H1 (cell line): ENCODE measurements at regions not wholly inside any gene's neighbourhood (a gene's known extent, or its start where the extent isn't known, plus 50 kb on each side); places are given as distances from the start of the nearest gene placed in this dataset.

ENCODE experiments used
- CTCF ChIA-PET: fragments of 300-600 bp; sonication (Branson Sonifier 250); formaldehyde crosslinking; loops from one replicate; lab custom pipeline; 2021; ENCODE audit not compliant: partially characterized antibody; lab: Charles Lee
- POLR2A ChIA-PET: fragments of 300-600 bp; sonication (Branson Sonifier 250); formaldehyde crosslinking; loops from one replicate; lab custom pipeline; 2021; ENCODE audit warnings: inconsistent platforms; ENCODE audit not compliant: partially characterized antibody; lab: Charles Lee
- DNase-seq, 2 experiments: peaks; one replicate each; pipeline versions ENCODE4 v3.0.0 to v3.0.0-alpha.2; 2010 to 2022; ENCODE audit warnings: low spot score in 2 of 2, low read depth in 1 of 2, mixed read lengths in 1 of 2
- FAIRE-seq: peaks from 2 replicates; lab custom pipeline; 2011; peaks lifted over from hg19 to GRCh38; lab: Jason Lieb, UNC
- H2AFZ ChIP-seq: 2 replicates; pipeline ENCODE4 v1.8.1; 2012; ENCODE audit warnings: low read length, inconsistent platforms
- H2AK5ac ChIP-seq: 2 replicates; pipeline ENCODE4 v1.6.1; 2013; ENCODE audit warnings: low read depth, low read length
- H2BK120ac ChIP-seq: replicated peaks from 2 replicates; pipeline ENCODE3; 2013; ENCODE audit warnings: low read depth, low read length, inconsistent platforms
- H2BK12ac ChIP-seq: 2 replicates; pipeline ENCODE4 v1.6.1; 2013; ENCODE audit warnings: low read depth, low read length
- H2BK15ac ChIP-seq: 2 replicates; pipeline ENCODE4 v1.6.1; 2013; ENCODE audit warnings: low read length
- H2BK20ac ChIP-seq: 2 replicates; pipeline ENCODE4 v1.6.1; 2013; ENCODE audit warnings: low read length
- H2BK5ac ChIP-seq: 2 replicates; pipeline ENCODE4 v1.6.1; 2013; ENCODE audit warnings: low read depth, low read length
- H3K14ac ChIP-seq: 2 replicates; pipeline ENCODE4 v1.6.1; 2013; ENCODE audit warnings: inconsistent platforms; ENCODE audit not compliant: insufficient read length
- H3K18ac ChIP-seq: 2 replicates; pipeline ENCODE4 v1.6.1; 2013; ENCODE audit warnings: low read length; ENCODE audit errors: extremely low read depth
- H3K23ac ChIP-seq: 2 replicates; pipeline ENCODE4 v1.6.1; 2013; ENCODE audit warnings: inconsistent platforms; ENCODE audit not compliant: insufficient read length
- H3K23me2 ChIP-seq: 2 replicates; pipeline ENCODE4 v1.6.1; 2013; ENCODE audit warnings: low read depth, low read length
- H3K27ac ChIP-seq: 2 replicates; pipeline ENCODE4 v1.6.1; 2011; ENCODE audit warnings: low read depth, low read length, inconsistent platforms
- H3K27me3 ChIP-seq, 4 experiments: replicated peaks in 1 of 4; 1 replicate in 1 of 4; 2 replicates in 3 of 4; pipeline versions ENCODE4 v1.6.1 to v1.8.1; 2011 to 2013; ENCODE audit warnings: low read length in 3 of 4, mild to moderate bottlenecking in 3 of 4, inconsistent platforms in 2 of 4, mixed read lengths in 2 of 4, moderate library complexity in 1 of 4; ENCODE audit not compliant: control insufficient read depth in 3 of 4, insufficient read depth in 3 of 4; ENCODE audit errors: extremely low read depth in 1 of 4
- H3K36me3 ChIP-seq, 4 experiments: 2 replicates each; pipeline versions ENCODE4 v1.6.1 to v1.8.1; 2011 to 2013; ENCODE audit warnings: mild to moderate bottlenecking in 4 of 4, low read length in 3 of 4, moderate library complexity in 2 of 4, control low read depth in 1 of 4, inconsistent platforms in 1 of 4; ENCODE audit not compliant: insufficient read depth in 4 of 4, control insufficient read depth in 2 of 4
- H3K4ac ChIP-seq: replicated peaks from 2 replicates; pipeline ENCODE3; 2013; ENCODE audit warnings: low read length, low read depth, mixed read lengths, inconsistent platforms; ENCODE audit not compliant: insufficient read length
- H3K4me1 ChIP-seq, 4 experiments: replicated peaks in 1 of 4; 1 replicate in 1 of 4; 2 replicates in 3 of 4; pipeline versions ENCODE4 v1.6.1 to v1.8.1; 2011 to 2013; ENCODE audit warnings: low read length in 3 of 4, inconsistent platforms in 2 of 4, mixed read lengths in 1 of 4; ENCODE audit not compliant: insufficient read depth in 4 of 4, control insufficient read depth in 3 of 4
- H3K4me2 ChIP-seq, 2 experiments: 2 replicates each; pipeline versions ENCODE4 v1.6.1 to v1.8.1; 2011 to 2013; ENCODE audit warnings: low read depth in 2 of 2, low read length in 2 of 2, control low read depth in 1 of 2, inconsistent platforms in 1 of 2, mild to moderate bottlenecking in 1 of 2; ENCODE audit not compliant: insufficient read depth in 1 of 2
- H3K4me3 ChIP-seq, 4 experiments: fragments of 200-600, 300-600 bp in 1 of 4; sonication (generic), shearing (Covaris generic), sonication (Bioruptor Twin) in 1 of 4; 2 replicates each; pipeline versions ENCODE4 v1.5.1 to v1.8.1; 2011 to 2016; ENCODE audit warnings: low read length in 4 of 4, low read depth in 3 of 4, control low read depth in 2 of 4, inconsistent platforms in 2 of 4, mild to moderate bottlenecking in 2 of 4, mixed read lengths in 1 of 4, moderate library complexity in 1 of 4; ENCODE audit not compliant: insufficient read depth in 2 of 4; ENCODE audit errors: extremely low read depth in 1 of 4
- H3K56ac ChIP-seq: replicated peaks from 2 replicates; pipeline ENCODE3; 2013; ENCODE audit warnings: low read depth, mild to moderate bottlenecking, mixed read lengths, low read length, inconsistent platforms; ENCODE audit not compliant: insufficient read length
- H3K79me1 ChIP-seq: 2 replicates; pipeline ENCODE4 v1.6.1; 2013; ENCODE audit warnings: low read depth, low read length, control low read depth
- H3K79me2 ChIP-seq, 2 experiments: 2 replicates each; pipeline versions ENCODE4 v1.6.1 to v1.8.1; 2012 to 2013; ENCODE audit warnings: low read length in 2 of 2, mild to moderate bottlenecking in 2 of 2, inconsistent platforms in 1 of 2; ENCODE audit not compliant: insufficient read depth in 2 of 2, control insufficient read depth in 1 of 2
- H3K9ac ChIP-seq, 4 experiments: replicated peaks in 1 of 4; 1 replicate in 1 of 4; 2 replicates in 3 of 4; pipeline versions ENCODE4 v1.6.1 to v1.8.1; 2011 to 2013; ENCODE audit warnings: low read depth in 3 of 4, low read length in 3 of 4, control low read depth in 2 of 4, mild to moderate bottlenecking in 2 of 4, moderate library complexity in 2 of 4, inconsistent platforms in 1 of 4; ENCODE audit errors: extremely low read depth in 1 of 4
- H3K9me3 ChIP-seq, 2 experiments: 2 replicates each; pipeline versions ENCODE4 v1.6.1 to v1.8.1; 2012 to 2013; ENCODE audit warnings: mild to moderate bottlenecking in 2 of 2, moderate library complexity in 2 of 2, control low read depth in 1 of 2, inconsistent platforms in 1 of 2, low read depth in 1 of 2, low read length in 1 of 2, mixed read lengths in 1 of 2; ENCODE audit not compliant: insufficient read depth in 2 of 2
- H4K20me1 ChIP-seq, 2 experiments: replicated peaks in 1 of 2; 2 replicates each; pipeline versions ENCODE3 to v1.8.1; 2011 to 2013; ENCODE audit warnings: inconsistent platforms in 2 of 2, low read length in 2 of 2, mild to moderate bottlenecking in 1 of 2; ENCODE audit not compliant: insufficient read depth in 2 of 2, control insufficient read depth in 1 of 2
- H4K5ac ChIP-seq: 2 replicates; pipeline ENCODE4 v1.6.1; 2013; ENCODE audit warnings: low read length, low read depth, mixed read lengths, inconsistent platforms; ENCODE audit not compliant: insufficient read length
- H4K8ac ChIP-seq: 2 replicates; pipeline ENCODE4 v1.8.0; 2013; ENCODE audit warnings: mild to moderate bottlenecking, moderate library complexity, low read length, inconsistent platforms; ENCODE audit not compliant: insufficient read depth; ENCODE audit errors: extremely low read depth
- H4K91ac ChIP-seq: replicated peaks from 2 replicates; pipeline ENCODE3; 2013; ENCODE audit warnings: low read length, mixed read lengths, inconsistent platforms; ENCODE audit not compliant: insufficient read length
- RFX5 ChIP-seq: IDR thresholded peaks from 2 replicates; pipeline ENCODE4 v1.6.1; 2011; ENCODE audit warnings: low read depth, low read length, improper control_type of control experiment, borderline replicate concordance
- SIN3A ChIP-seq, 2 experiments: IDR thresholded peaks in 1 of 2; conservative IDR thresholded peaks in 1 of 2; 2 replicates each; pipeline ENCODE4 v1.6.1; 2011 to 2012; ENCODE audit warnings: low read length in 2 of 2, improper control_type of control experiment in 1 of 2, low read depth in 1 of 2, mild to moderate bottlenecking in 1 of 2
- TAF7 ChIP-seq: optimal IDR thresholded peaks from 2 replicates; pipeline ENCODE3; 2011; ENCODE audit warnings: low read depth, mild to moderate bottlenecking, inconsistent platforms, low read length, moderate library complexity, borderline replicate concordance
- WGBS, 2 experiments: shearing (Covaris generic) in 1 of 2; methylation state at CpG; one replicate each; pipeline versions ENCODE4 v1.1.6 to v1.1.7; 2013 to 2015; ENCODE audit warnings: low lambda C conversion rate in 2 of 2, mixed read lengths in 2 of 2, inconsistent platforms in 1 of 2, low coverage in 1 of 2, missing lambda C conversion rate in 1 of 2; ENCODE audit not compliant: insufficient replicate concordance in 2 of 2, insufficient coverage in 1 of 2, insufficient read length in 1 of 2; ENCODE audit errors: extremely low coverage in 1 of 2, missing lambda C conversion rate in 1 of 2; 5-methylcytosine and 5-hydroxymethylcytosine counted together

DNA sequence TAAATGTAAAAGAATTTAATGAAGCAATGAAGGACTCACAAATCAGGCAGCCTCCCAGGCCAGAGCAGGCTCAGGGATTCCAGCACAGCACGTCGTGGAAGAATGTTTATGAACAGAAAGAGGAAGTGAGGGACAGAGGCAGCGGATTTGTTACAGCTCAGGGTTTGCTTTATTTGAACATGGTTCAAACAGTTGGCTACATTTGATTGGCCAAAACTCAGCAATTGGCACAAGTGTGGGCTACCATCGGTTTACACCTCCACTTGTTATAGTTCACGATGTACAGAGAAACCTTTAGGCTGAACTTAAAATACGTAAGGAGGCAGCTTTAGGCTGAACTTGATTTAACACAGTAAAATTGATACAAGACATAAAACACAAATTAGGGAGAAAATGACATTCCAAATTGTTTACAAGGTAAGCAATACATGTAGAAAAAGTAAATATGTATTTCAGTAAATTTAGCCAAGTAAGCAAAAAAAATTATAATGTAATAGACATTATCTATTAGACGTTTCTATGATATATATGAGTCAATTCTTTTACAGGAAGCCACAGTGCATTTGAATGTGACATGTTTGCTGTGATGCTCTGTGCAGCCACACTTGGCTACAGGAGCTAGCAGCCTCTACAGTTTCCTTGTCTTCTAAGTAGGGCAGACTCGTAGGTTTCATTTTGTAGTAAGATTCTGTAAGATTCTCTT, 126.5 kb downstream of the ADSS2 start:
- no peaks in the 10 kb centered on the region for H3K79me2 ChIP-seq
- H3K4ac ChIP-seq = no peak overlapping the region
- H3K27me3 ChIP-seq = no peaks in the 10 kb centered on the region
- no peak overlapping the region for H3K18ac ChIP-seq
- FAIRE-seq (no peak), DNase-seq (no peak)
- no peak overlapping the region for H4K8ac ChIP-seq
- H3K23me2 ChIP-seq = no peaks in the 10 kb centered on the region; the same call in 1 of the 2 replicates
- TF ChIP-seq SIN3A (conservative IDR thresholded peaks at IDR 0.05 in 1 of 2, IDR thresholded peaks at IDR 0.05 in 1 of 2; ENCODE audit: low read depth in 1 of 2, low read length in 2 of 2) (no peak), TAF7 (no peak), RFX5 (no peak)
- no peak overlapping the region for H3K4me3 ChIP-seq
- ChIA-PET POLR2A (interaction anchor here (0.6 to 0.7 kb wide), 3 partner anchors 28 to 333 kb away, joined by 3 to 5 read pairs (median 3); no protein-coding TSS in a partner anchor), CTCF (interaction anchor here (0.5 to 1.4 kb wide), 4 partner anchors 13 to 410 kb away, joined by 3 to 5 read pairs (median 3); no protein-coding TSS in a partner anchor)
- no peaks in the 10 kb centered on the region for H3K9me3 ChIP-seq
- H3K14ac ChIP-seq = no peak overlapping the region
- H3K79me1 ChIP-seq = no peaks in the 10 kb centered on the region
- H2BK120ac ChIP-seq = no peak overlapping the region
- WGBS, 2 experiments = 85% methylated on average over 8 of the region's 8 CpGs; no CpG with 5 or more reads in 1 of the 2 experiments
- no peak overlapping the region for H3K23ac ChIP-seq
- no peak overlapping the region for H2BK20ac ChIP-seq
- H2BK12ac ChIP-seq = no peak overlapping the region
- H3K27ac ChIP-seq = no peak overlapping the region
- H4K20me1 ChIP-seq = no peaks in the 10 kb centered on the region
- no peak overlapping the region for H2AFZ ChIP-seq
- no peak overlapping the region for H4K91ac ChIP-seq
- 0 out of 7 replicates have a peak, but pooled peaks cover 0 to 3% (median under 1%) of the 10 kb centered on the region in 4 experiments for H3K4me1 ChIP-seq
- no peak overlapping the region for H3K56ac ChIP-seq
- no peak overlapping the region for H2BK5ac ChIP-seq
- no peak overlapping the region for H3K4me2 ChIP-seq
- H2BK15ac ChIP-seq = no peak overlapping the region
- H3K36me3 ChIP-seq = no peaks in the 10 kb centered on the region; a peak in 1 of 8 replicates
- H4K5ac ChIP-seq = no peak overlapping the region
- no peak overlapping the region for H2AK5ac ChIP-seq
- H3K9ac ChIP-seq = no peak overlapping the region
